Keratinocyte (primary cell): ENCODE measurements at regions not wholly inside any gene's neighbourhood (a gene's known extent, or its start where the extent isn't known, plus 50 kb on each side); places are given as distances from the start of the nearest gene placed in this dataset.

Experiments
- CTCF ChIP-seq, 3 experiments: IDR thresholded peaks in 1 of 3; conservative IDR thresholded peaks in 1 of 3; optimal IDR thresholded peaks in 1 of 3; 2 replicates in 2 of 3; 3 replicates in 1 of 3; pipeline versions ENCODE3 to v1.5.1; 2011; ENCODE audit warnings: low read length in 3 of 3, mild to moderate bottlenecking in 3 of 3, moderate library complexity in 2 of 3, control low read depth in 1 of 3, inconsistent platforms in 1 of 3; ENCODE audit not compliant: insufficient read depth in 2 of 3; ENCODE audit errors: extremely low read depth in 1 of 3
- EZH2 ChIP-seq: IDR thresholded peaks from one replicate; pipeline ENCODE4 v1.6.1; 2012; ENCODE audit warnings: inconsistent platforms, mild to moderate bottlenecking, low read length, moderate library complexity

DNA sequence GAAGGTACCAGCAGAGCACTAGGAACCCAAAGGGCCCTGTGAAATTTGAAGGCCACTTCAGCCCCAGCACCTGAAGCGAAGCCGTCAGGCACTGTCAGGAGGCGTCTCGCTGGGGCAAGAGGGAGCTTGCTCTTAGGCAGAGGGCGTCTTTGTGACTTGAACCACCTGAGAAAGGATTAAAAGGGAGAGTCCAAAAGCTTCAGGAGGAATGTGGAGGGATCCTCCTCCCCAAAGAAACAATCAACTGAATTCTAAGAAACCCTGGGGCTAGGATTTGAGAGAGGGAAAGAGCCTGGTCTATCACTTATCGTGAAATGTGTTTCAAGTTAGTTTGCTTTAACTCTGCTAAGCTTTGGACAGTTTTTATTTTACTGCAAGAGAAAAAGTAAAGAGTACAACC lies 324.9 kb upstream of the SOX11 start:
- TF ChIP-seq CTCF (optimal IDR thresholded peaks at IDR 0.05 in 1 of 3, IDR thresholded peaks at IDR 0.05 in 1 of 3, conservative IDR thresholded peaks at IDR 0.05 in 1 of 3; ENCODE audit: extremely low read depth in 1 of 3, insufficient read depth in 2 of 3, low read length in 3 of 3) (no peak), EZH2 (no peak)
